MM.1S (cell line): ENCODE measurements at regions not wholly inside any gene's neighbourhood (a gene's known extent, or its start where the extent isn't known, plus 50 kb on each side); places are given as distances from the start of the nearest gene placed in this dataset.

Source experiments
- EZH2phosphoT487 ChIP-seq: fragments of 300-600 bp; sonication (generic); IDR thresholded peaks from 2 replicates; pipeline ENCODE4 v1.6.1; 2018; ENCODE audit warnings: antibody characterized with exemption, low read length
- TF ChIP-seq, protein P1 (sequence below): fragments of 300-600 bp; sonication (generic); IDR thresholded peaks from 2 replicates; pipeline ENCODE4 v1.5.1; 2016; ENCODE audit warnings: antibody characterized with exemption, low read length, mixed read lengths

DNA sequence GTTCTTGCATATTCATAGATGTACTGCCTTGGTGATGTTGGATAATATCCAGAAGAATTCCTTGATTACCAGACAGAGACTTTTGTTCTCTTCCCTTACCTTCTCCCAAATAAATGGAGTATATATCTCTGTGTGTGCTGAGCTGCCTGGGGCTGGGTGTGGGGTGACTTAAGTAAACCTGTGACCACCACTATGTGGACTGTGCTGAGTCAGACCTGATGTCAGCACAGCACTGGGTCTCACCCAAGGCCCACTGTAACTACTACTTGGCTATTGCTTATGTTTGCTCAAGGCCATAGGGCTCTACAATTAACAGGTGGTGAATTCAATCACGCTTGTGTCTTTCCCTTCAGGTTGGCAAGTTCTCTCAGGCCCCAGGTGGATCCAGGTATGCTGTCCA lies 145.7 kb upstream of the MDGA2 start:
- TF ChIP-seq, protein P1, sequence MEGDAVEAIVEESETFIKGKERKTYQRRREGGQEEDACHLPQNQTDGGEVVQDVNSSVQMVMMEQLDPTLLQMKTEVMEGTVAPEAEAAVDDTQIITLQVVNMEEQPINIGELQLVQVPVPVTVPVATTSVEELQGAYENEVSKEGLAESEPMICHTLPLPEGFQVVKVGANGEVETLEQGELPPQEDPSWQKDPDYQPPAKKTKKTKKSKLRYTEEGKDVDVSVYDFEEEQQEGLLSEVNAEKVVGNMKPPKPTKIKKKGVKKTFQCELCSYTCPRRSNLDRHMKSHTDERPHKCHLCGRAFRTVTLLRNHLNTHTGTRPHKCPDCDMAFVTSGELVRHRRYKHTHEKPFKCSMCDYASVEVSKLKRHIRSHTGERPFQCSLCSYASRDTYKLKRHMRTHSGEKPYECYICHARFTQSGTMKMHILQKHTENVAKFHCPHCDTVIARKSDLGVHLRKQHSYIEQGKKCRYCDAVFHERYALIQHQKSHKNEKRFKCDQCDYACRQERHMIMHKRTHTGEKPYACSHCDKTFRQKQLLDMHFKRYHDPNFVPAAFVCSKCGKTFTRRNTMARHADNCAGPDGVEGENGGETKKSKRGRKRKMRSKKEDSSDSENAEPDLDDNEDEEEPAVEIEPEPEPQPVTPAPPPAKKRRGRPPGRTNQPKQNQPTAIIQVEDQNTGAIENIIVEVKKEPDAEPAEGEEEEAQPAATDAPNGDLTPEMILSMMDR: no peak
- TF ChIP-seq EZH2phosphoT487: no peak
